SU-DHL-6 (cell line): ENCODE measurements at regions not wholly inside any gene's neighbourhood (a gene's known extent, or its start where the extent isn't known, plus 50 kb on each side); places are given as distances from the start of the nearest gene placed in this dataset.
"Not testable (repeated sequence)": the region's sequence is repeated elsewhere in the genome, so short reads cannot be mapped to it uniquely, and the experiment has no call there.

Experiments
- H2AFZ ChIP-seq: fragments of 200-600 bp; sonication (generic); 2 replicates; pipeline ENCODE4 v1.6.1; 2014; ENCODE audit warnings: low read depth, mild to moderate bottlenecking, moderate library complexity, mixed read lengths, antibody characterized with exemption, low read length; ENCODE audit not compliant: severe bottlenecking
- H3F3A ChIP-seq: fragments of 200-600 bp; shearing (Covaris generic); 2 replicates; pipeline ENCODE4 v1.6.0; 2016; ENCODE audit warnings: antibody characterized with exemption, mild to moderate bottlenecking; ENCODE audit not compliant: insufficient read depth
- H3K27ac ChIP-seq: fragments of 200-600 bp; sonication (generic); 2 replicates; pipeline ENCODE4 v1.5.1; 2016; ENCODE audit warnings: low read depth, mild to moderate bottlenecking, low read length, moderate library complexity, mixed read lengths
- H3K27me3 ChIP-seq: fragments of 200-600 bp; sonication (generic), shearing (Covaris generic); 2 replicates; pipeline ENCODE4 v1.6.0; 2014; ENCODE audit warnings: mild to moderate bottlenecking, low read length
- H3K36me3 ChIP-seq: fragments of 200-600 bp; sonication (generic); 2 replicates; pipeline ENCODE4 v1.6.1; 2014; ENCODE audit warnings: mild to moderate bottlenecking, low read length, mixed read lengths
- H3K4me2 ChIP-seq: fragments of 300-600, 200-600 bp; shearing (Covaris generic), sonication (generic); 2 replicates; pipeline ENCODE4 v1.6.0; 2014; ENCODE audit warnings: low read length, low read depth, mild to moderate bottlenecking; ENCODE audit not compliant: poor library complexity, severe bottlenecking
- H3K4me3 ChIP-seq: fragments of 200-600 bp; sonication (generic); 2 replicates; pipeline ENCODE4 v1.5.1; 2014; ENCODE audit warnings: antibody characterized with exemption, low read length, mild to moderate bottlenecking, mixed read lengths; ENCODE audit not compliant: insufficient read depth, poor library complexity, severe bottlenecking
- H3K79me2 ChIP-seq: fragments of 200-600 bp; sonication (generic); 2 replicates; pipeline ENCODE4 v1.6.1; 2014; ENCODE audit warnings: mild to moderate bottlenecking, low read length, moderate library complexity; ENCODE audit not compliant: insufficient read depth
- H3K9ac ChIP-seq: fragments of 200-600 bp; sonication (generic); 2 replicates; pipeline ENCODE4 v1.7.0; 2014; ENCODE audit warnings: mild to moderate bottlenecking, low read length
- H3K9me2 ChIP-seq: fragments of 200-600 bp; sonication (generic); replicated peaks from 2 replicates; pipeline ENCODE4 v1.6.1; 2014; ENCODE audit warnings: low read length; ENCODE audit not compliant: insufficient read depth
- H3K9me3 ChIP-seq: fragments of 200-600 bp; sonication (generic); 2 replicates; pipeline ENCODE4 v1.6.1; 2014; ENCODE audit warnings: low read length, mixed read lengths; ENCODE audit not compliant: insufficient read depth
- H4K20me1 ChIP-seq: fragments of 200-600 bp; sonication (generic); 2 replicates; pipeline ENCODE4 v1.6.1; 2014; ENCODE audit warnings: low read depth, mild to moderate bottlenecking, antibody characterized with exemption, low read length, moderate library complexity, mixed read lengths
- CTCF ChIP-seq: fragments of 200-600 bp; sonication (generic); IDR thresholded peaks from one replicate; pipeline ENCODE4 v1.5.1; 2017; ENCODE audit warnings: antibody characterized with exemption, mild to moderate bottlenecking, low read length, moderate library complexity; ENCODE audit not compliant: insufficient read depth, poor library complexity, severe bottlenecking
- EZH2phosphoT487 ChIP-seq: fragments of 200-600 bp; sonication (generic), shearing (Covaris generic); conservative IDR thresholded peaks from 2 replicates; pipeline ENCODE4 v1.6.1; 2018; ENCODE audit warnings: mild to moderate bottlenecking, antibody characterized with exemption, low read length, moderate library complexity, mixed read lengths

- Histone ChIP-seq H2AFZ (no peak overlapping the region), H3K27ac (no peak overlapping the region), H4K20me1 (no peaks in the 10 kb centered on the region), H3K4me3 (no peak overlapping the region), H3K9ac (no peak overlapping the region), H3K36me3 (no peaks in the 10 kb centered on the region), H3F3A (no peaks in the 10 kb centered on the region), H3K9me2 (no peaks in the 10 kb centered on the region), H3K79me2 (no peaks in the 10 kb centered on the region), H3K27me3 (no peaks in the 10 kb centered on the region), H3K4me2 (no peak overlapping the region), H3K9me3 (no peaks in the 10 kb centered on the region)
- TF ChIP-seq EZH2phosphoT487 (no peak), CTCF (no peak)
Measured at GRCh38 chr13:34175551-34175950, 357.6 kb downstream of the RFC3 start.

GRCh38 chr13:34176633-34177032 lies 358.7 kb downstream of the RFC3 start:
- Histone ChIP-seq H3F3A (no peaks in the 10 kb centered on the region), H3K4me3 (no peak overlapping the region), H3K9ac (no peak overlapping the region), H4K20me1 (no peaks in the 10 kb centered on the region), H2AFZ (no peak overlapping the region), H3K4me2 (no peak overlapping the region), H3K79me2 (no peaks in the 10 kb centered on the region), H3K27me3 (no peaks in the 10 kb centered on the region), H3K27ac (no peak overlapping the region), H3K9me3 (no peaks in the 10 kb centered on the region), H3K9me2 (no peaks in the 10 kb centered on the region), H3K36me3 (no peaks in the 10 kb centered on the region)
- TF ChIP-seq EZH2phosphoT487 (no peak), CTCF (no peak)

GRCh38 chr13:34179481-34179880 lies 361.5 kb downstream of the RFC3 start:
- Histone ChIP-seq H3K4me2 (no peak overlapping the region), H3K27me3 (no peaks in the 10 kb centered on the region), H4K20me1 (no peaks in the 10 kb centered on the region), H3K9me2 (no peaks in the 10 kb centered on the region), H3K79me2 (no peaks in the 10 kb centered on the region), H3K9me3 (no peaks in the 10 kb centered on the region), H3K27ac (no peak overlapping the region), H2AFZ (no peak overlapping the region), H3K36me3 (no peaks in the 10 kb centered on the region), H3K4me3 (no peak overlapping the region), H3K9ac (no peak overlapping the region), H3F3A (no peaks in the 10 kb centered on the region)
- no peak for TF ChIP-seq CTCF

- H3K27ac ChIP-seq: no peak overlapping the region
- no peak for TF ChIP-seq EZH2phosphoT487
- TF ChIP-seq CTCF: no peak
- no peaks in the 10 kb centered on the region for H3K79me2 ChIP-seq
- H3K4me3 ChIP-seq: no peak overlapping the region
- no peaks in the 10 kb centered on the region for H3K36me3 ChIP-seq
- H2AFZ ChIP-seq: no peak overlapping the region
- H3K9ac ChIP-seq: no peak overlapping the region
- no peaks in the 10 kb centered on the region for H4K20me1 ChIP-seq
- H3K9me2 ChIP-seq: no peaks in the 10 kb centered on the region
- H3F3A ChIP-seq: no peaks in the 10 kb centered on the region
- no peaks in the 10 kb centered on the region for H3K27me3 ChIP-seq
- H3K9me3 ChIP-seq: no peaks in the 10 kb centered on the region
- H3K4me2 ChIP-seq: no peak overlapping the region
Measured at GRCh38 chr13:34179927-34180326, 362.0 kb downstream of the RFC3 start.

- H3K27ac ChIP-seq, H3K9me2 ChIP-seq, H4K20me1 ChIP-seq, H3K79me2 ChIP-seq, H2AFZ ChIP-seq, H3K9me3 ChIP-seq, H3K27me3 ChIP-seq, H3K9ac ChIP-seq, H3K4me3 ChIP-seq, H3K4me2 ChIP-seq, H3K36me3 ChIP-seq, H3F3A ChIP-seq: not testable (repeated sequence)
Measured at GRCh38 chr13:34181256-34181655, 363.3 kb downstream of the RFC3 start.
